ENCODE measurements at regions not wholly inside any gene's neighbourhood (a gene's known extent, or its start where the extent isn't known, plus 50 kb on each side); places are given as distances from the start of the nearest gene placed in this dataset.
A peak's percentile ranks its signal among the peaks of the same experiment; 100 is the strongest.

GRCh38 chr13:33763021-33763420 is 54.9 kb upstream of the RFC3 start:
- DNase-seq (ENCODE audit: low read depth, low spot score): no peak
- no peak overlapping the region for H3K27ac ChIP-seq

DNA sequence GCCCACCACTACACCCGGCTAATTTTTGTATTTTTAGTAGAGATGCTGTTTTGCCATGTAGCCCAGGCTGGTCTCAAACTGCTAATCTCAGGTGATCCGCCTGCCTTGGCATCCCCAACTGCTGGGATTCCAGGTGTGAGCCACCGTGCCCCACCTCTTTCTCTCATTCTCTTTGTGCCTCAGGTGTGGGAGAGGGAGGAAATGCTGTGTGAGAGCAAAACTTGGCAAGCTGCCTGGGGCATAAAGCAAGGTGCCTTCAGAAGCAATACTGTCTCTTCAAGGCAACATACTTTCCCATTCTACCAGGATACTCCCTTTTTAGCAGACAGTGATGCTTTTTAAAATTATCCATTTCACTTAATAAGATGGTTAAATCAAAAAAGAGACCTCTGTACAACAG is 53.2 kb upstream of the RFC3 start:
- H3K27ac ChIP-seq: no peak overlapping the region
- peak; percentile 18 for DNase-seq (ENCODE audit: low read depth, low spot score)

GRCh38 chr13:33766329-33767123 is 51.4 kb upstream of the RFC3 start:
- no peak for DNase-seq (ENCODE audit: low read depth, low spot score)
- no peak overlapping the region for H3K27ac ChIP-seq

DNA sequence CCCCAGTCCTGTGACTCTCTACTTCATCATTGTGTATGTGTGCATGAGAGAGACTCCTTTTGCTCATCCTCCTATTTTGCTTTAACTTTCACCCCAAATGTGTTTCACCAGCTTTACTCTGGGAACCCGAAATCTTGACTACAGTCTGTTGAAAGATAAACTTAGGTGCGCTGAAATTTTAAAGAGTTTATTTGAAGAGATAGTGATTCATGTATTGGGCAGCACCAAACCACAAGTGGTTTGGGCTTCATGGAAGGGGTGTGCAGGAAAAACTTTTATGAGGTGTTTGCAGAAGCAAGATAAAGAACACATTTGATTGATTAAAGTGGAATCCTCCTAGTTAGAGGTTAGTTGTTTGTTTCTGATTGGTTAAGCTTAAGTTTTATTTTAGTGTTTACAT is 50.8 kb upstream of the RFC3 start:
- no peak overlapping the region for H3K27ac ChIP-seq

More for the DNA sequence above, 50.8 kb upstream of the RFC3 start:
- DNase-seq (ENCODE audit: low read depth, low spot score): no peak
